ENCODE measurements at regions not wholly inside any gene's neighbourhood (a gene's known extent, or its start where the extent isn't known, plus 50 kb on each side); places are given as distances from the start of the nearest gene placed in this dataset.

DNA sequence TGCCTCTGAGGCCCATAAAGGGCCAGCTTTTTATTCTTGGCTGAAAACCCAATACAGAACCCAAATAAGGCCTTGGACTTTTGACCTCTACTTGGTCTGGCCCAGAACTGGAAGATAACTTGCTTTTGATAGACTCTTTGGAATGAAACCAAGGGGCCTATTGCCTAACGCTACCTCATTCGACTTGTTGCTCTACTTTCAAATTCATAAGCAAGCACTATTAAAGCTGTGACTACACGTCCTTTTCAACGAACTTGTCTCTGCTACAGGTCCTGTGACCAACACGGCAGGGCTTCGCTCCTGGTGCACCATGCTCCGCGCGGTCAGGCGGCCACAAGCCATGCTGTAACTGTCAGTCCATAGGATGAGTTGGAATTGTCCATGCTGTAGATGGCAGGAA lies 385.4 kb downstream of the MFSD1 start:
- peak; percentile 75 for ATAC-seq
- no peak for DNase-seq (ENCODE audit: missing footprints)
- intact Hi-C loops (cut with DNase I) = no loop called here

DNA sequence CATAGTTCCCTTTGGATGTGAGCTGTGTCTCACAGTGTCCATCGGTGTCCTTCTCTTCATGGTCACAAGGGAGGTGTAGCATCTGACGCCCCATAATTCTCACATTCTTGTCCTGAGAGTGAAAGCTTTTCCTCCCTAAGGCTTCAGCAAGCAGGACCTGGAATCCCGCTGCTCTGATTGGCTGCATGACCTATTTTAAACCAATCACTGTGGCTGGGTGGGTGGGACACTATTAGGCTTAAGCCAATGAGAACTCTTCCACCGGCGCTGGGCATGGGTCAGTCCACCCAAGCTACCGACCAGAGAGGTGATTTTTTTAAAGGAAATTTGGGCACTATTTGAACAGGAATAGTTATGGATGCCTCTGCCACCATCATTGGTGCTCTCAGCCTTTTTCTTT lies 385.9 kb downstream of the MFSD1 start:
- intact Hi-C loops (cut with DNase I) = no loop called here
- ATAC-seq (no peak), DNase-seq (ENCODE audit: missing footprints) (no peak)

DNA sequence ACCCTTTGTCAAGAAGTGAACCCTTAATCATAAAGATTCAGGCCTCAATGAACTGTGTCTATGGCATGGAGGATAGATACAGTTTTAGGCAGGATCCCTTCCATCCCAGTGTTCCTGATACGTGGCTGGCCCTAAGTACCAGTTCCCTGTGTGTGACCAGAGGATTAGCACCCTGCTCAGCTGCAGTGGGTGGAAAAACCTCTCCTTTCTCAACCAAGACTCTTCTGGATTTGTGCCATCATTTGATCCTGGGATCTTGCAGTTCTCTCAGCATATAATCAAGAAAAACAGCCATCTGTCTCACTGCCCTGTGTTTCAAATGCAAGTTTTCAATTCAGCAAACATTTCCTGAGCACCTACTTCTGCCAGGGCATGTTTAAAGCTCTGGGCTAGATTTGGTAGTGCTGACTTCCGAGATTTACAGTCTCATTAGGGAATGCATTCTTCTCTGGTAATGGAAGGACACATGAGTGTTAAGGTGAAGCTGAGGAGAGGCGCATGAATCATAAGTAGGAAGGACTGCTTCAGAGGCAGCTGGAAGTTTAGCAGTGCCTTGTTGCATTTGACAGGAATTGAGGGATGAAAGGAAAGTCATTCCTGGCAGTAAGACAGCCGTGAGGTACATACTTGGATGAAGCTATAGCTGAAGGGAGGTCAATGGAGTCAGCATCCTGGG lies 388.3 kb downstream of the MFSD1 start:
- intact Hi-C loops (cut with DNase I) = no loop called here
- ATAC-seq = no peak

DNA sequence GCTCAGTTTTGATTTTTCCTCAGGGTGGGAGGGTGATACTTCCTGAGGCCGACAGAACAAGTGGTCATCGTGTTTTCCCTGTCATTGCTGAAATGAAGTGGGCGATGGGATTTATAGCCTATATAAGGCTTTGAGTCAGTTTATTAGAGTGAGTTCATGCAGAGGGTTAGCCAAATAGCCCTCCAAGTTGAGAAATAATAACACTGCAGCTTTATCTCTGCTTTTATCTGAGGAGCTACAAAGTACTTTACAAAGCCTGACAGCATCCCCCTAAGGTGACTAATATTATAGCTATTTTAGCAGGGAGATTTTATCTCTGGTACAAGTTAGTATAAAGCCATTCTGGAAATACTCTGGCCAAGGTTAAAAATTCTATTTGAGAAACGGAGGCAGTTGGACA lies 389.6 kb downstream of the MFSD1 start:
- intact Hi-C loops (cut with DNase I) = no loop called here
- ATAC-seq = no peak

More for the DNA sequence above, 388.3 kb downstream of the MFSD1 start:
- no peak for DNase-seq (ENCODE audit: missing footprints)

DNA sequence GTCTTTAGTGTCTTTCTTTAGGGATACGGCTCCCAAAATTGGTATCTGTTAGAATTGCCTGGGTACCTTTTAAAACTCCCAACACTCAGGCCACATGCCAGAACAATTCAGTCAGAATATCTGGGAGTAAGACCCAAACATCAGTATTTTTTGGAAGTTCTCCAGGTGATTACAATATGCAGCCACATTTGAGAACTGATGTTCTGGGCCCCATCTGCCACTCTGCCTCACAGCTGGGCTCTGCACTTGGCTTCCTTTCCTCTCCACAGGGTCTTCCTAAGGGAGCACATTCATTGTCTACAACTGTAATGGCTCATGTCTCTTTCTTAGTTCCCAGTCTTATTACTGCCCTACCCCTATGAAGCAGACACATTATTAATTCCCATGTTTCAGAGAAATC lies 394.5 kb downstream of the MFSD1 start:
- intact Hi-C loops (cut with DNase I) = no loop called here
- DNase-seq (ENCODE audit: missing footprints) (no peak), ATAC-seq (no peak)

More for the DNA sequence above, 389.6 kb downstream of the MFSD1 start:
- no peak for DNase-seq (ENCODE audit: missing footprints)

DNA sequence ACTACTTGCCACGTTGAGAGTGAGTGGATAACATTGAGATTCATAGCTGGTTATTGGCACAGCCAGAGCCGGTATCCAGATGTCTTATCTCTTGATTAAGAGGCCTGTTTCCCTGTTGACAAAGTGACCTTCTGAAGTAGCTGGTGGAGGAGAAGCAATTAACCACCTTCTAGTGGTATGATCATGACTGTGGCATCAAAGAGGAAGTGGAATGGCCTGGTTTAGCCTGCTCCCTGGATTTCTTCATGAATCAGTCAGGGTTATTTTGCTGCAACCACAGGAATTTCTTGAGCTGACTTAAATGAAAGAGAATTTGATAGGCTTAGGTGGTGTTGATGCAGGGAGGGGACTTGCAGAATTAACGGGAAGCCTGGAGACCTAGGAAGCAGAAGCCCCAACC lies 398.3 kb downstream of the MFSD1 start:
- no peak for DNase-seq (ENCODE audit: missing footprints)
- no peak for ATAC-seq
- intact Hi-C loops (cut with DNase I) = no loop called here

DNA sequence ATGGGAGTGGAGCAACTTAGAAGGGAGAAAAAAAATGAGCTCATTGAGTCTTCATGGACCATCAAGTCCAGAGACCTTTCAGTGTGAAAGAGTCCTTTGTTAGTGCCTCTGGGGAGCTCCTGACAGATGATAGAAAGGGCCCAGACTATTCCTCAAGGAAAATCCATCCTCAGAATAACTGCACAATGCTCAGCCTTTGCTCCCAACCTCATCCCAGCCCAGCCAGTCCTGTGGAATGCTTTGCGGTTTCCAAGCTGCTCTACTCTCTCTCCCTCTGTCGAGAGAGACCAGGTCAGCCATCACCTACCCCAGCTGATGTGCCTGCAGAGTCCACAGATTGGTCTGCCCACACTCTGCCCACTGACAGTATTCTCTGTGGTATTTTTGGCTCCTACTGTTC lies 406.2 kb downstream of the MFSD1 start:
- no peak for ATAC-seq
- DNase-seq (ENCODE audit: missing footprints) = no peak
- intact Hi-C loops (cut with DNase I) = no loop called here

DNA sequence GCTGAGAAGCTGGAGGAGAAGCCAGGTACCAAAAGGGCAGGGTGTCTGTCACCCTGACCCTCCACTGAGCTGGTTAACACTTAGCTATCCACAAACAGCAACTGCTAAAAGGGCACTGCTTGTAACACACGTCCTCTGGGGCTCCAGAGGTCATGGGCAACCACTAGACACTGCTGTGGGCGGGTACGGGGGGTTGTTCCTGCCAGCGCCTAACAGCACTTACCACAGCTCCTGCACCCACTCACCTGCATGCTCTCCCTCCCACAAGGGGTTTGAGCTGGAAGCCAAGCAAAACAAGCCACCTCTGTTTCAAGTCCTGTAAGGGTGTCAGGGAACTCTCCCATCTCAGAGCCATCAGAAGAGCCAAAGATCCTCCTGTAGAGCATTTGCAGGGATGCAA lies 407.6 kb downstream of the MFSD1 start:
- ATAC-seq (no peak), DNase-seq (ENCODE audit: missing footprints) (no peak)
- intact Hi-C loops (cut with DNase I) = no loop called here

DNA sequence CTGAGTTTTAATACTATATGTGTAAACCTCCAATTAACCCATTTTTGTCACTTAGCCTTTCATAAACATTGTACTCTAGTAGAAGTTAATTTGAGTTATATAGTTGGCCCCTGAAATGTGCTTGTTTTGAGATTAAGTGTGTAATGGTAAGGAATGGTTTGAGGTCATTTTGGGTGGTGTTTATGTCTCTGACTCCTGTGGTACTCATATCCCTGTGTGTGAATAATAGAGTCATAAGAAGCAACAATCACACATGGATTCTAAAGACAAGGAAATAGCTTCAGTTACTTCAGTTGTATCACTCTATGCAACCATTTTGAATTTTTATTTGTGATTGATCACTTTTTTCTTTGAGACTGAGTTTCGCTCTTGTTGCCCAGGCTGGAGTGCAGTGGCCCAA lies 408.5 kb downstream of the MFSD1 start:
- intact Hi-C loops (cut with DNase I) = no loop called here
- no peak for ATAC-seq

DNA sequence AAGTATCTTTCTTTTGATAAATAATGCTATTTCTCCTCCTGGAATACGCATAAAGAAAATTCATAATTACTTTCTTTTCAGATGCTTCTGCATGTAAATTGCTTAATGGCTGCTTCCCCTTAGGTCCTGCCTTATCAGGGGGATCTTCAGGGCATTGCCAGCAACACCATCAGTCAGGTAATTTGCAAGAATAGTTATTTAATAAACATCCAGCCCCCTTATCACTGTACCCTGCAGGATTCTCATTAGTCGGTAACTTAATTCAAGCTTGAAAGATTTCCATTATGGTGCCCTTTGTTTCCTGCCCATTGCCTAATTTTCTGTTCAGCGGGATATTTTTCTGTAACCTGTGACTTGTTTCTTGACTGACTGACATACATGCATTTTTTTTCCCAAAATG lies 414.5 kb downstream of the MFSD1 start:
- intact Hi-C loops (cut with DNase I) = no loop called here
- DNase-seq (ENCODE audit: missing footprints) (no peak), ATAC-seq (no peak)

More for the DNA sequence above, 408.5 kb downstream of the MFSD1 start:
- DNase-seq (ENCODE audit: missing footprints) = no peak

DNA sequence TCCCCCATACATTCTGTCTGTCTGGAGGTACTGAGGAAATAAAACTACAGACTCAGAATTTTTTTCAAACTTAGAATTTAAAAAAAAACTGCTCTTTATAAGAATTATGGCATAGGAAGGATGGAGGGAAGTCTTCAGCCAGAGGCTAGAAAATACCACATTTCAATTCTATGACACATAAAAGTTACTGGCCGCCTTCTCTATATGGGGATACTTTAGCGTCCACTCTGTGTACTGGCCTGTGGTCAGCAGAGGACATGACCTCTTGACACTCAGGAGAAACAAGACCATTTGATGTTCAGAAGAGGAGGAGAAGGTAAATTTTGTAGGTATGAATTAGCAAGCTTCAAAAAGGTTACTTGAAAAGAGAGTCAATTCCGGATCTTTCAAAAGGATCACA lies 417.4 kb downstream of the MFSD1 start:
- ATAC-seq (no peak), DNase-seq (ENCODE audit: missing footprints) (no peak)
- intact Hi-C loops (cut with DNase I) = no loop called here

DNA sequence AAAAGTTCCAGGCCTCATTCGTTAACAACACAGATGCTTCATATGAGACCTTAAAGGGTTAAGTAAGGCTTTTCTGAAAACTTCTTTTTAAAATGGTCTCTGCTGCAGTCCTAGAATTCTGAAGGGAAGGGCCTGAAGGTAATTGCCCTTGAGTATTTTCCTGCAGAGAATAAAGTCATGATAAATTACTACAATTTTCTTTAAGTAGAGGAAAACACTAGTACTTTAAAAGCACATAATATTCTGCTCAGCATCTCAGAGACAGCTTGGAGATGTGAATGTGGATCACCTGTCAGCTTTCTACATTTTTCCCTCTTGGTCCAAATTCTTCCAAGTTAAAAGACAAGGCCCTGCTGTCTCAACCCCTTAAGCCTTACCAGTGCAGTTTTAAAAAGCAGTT lies 419.5 kb downstream of the MFSD1 start:
- DNase-seq (ENCODE audit: missing footprints) (no peak), ATAC-seq (no peak)
- intact Hi-C loops (cut with DNase I) = no loop called here

DNA sequence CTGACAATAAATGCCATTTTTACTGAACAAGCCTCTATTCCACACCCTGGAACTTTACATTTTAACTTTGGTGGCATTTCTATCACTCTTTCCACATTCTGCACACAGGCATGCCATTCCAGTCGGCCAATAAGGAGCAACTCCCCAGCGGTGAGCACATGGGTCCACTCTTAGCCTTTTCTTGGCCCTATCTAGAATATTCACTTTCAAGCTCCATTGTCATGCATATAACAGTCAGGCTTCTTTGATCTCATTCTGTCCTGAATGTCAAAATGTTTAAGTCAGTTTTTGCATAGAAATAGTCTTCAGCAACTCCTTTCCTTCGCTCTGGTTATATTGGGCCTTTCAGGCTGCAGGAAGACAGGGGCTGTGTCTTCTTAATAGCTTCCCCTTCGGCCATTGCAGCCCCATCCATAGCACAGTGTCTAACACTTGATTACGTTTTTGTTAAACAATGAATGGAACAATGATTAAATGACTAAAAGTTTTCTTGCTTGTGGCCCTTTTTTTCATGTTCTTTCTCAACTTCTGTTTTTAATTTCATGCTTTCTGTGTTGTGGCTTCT lies 427.3 kb downstream of the MFSD1 start:
- no peak for DNase-seq (ENCODE audit: missing footprints)
- no peak for ATAC-seq
- intact Hi-C loops (cut with DNase I) = no loop called here

DNA sequence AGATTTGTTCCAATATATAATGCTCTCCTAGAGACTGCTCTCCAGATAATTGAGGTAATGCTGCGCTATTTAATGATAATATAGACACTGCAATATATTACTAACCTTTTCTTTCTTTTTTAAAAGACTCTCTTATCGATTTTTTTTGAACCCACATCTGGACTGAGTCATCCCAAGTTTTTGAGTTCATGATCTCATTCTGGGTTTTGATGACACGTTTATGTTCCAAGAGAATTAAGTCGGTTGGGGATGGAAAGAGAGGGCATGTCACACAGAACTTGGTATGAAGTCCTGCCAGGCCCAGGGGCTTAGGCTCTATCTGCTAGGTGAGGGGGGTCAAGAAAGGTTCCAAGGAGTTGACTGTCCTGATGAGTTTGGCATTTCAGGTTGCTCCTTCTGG lies 431.1 kb downstream of the MFSD1 start:
- no peak for DNase-seq (ENCODE audit: missing footprints)
- intact Hi-C loops (cut with DNase I) = no loop called here
- no peak for ATAC-seq

DNA sequence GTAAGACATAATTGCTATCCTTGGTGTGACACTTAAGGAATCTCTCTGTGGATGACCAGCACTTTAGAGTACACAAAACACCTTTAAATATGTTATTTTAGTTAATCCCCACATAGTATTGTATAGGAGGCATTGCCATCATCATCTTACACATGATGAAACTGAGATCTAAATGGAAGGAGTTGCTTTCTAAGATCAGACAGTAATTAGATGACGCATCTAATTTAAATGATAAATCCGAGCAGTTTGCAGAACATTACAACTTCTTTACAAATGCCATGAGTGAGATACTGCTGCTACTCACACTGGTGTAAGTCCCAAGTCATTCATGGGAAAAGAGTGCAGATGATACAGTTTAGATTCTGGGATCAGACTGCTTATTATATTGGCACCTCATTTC lies 431.9 kb downstream of the MFSD1 start:
- DNase-seq (ENCODE audit: missing footprints) (no peak), ATAC-seq (no peak)
- intact Hi-C loops (cut with DNase I) = no loop called here

DNA sequence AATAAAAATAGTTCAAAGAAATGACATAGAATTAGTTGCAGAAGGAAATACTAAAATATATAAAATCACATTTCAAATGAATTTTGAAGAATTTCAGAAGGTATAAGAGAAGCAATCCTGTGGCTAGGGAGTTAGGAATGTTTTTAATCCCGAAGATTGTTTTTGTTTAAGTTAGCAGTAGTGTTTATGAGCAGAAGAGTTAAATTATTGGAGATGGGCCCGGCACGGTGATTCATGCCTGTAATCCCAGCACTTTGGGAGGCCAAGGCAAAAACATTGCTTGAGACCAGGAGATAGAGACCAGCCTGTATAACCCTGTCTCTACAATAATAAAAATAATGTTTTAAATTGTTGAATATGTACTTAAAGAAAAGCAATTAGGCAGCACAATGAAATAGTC lies 432.5 kb downstream of the MFSD1 start:
- no peak for ATAC-seq
- DNase-seq (ENCODE audit: missing footprints) = no peak
- intact Hi-C loops (cut with DNase I) = no loop called here

DNA sequence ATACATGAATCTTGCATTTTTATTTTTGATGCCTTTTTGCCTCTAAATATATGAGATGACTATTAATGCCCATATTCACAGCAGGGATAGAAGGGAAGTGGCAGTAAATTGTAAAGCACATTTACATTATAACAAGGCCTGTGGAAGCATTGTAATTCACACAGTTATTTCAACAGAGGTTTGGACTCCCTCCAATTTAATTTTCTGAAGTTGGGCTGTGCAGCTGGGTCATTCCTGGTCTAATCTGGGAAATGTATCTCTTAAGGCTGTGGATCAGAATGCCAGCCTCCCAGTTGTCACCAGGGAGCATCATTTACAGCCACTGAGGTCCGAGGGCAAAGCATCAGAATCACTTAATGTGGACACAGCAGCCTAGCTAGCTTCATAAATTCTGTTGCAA lies 434.5 kb downstream of the MFSD1 start:
- DNase-seq (ENCODE audit: missing footprints) (no peak), ATAC-seq (no peak)

DNA sequence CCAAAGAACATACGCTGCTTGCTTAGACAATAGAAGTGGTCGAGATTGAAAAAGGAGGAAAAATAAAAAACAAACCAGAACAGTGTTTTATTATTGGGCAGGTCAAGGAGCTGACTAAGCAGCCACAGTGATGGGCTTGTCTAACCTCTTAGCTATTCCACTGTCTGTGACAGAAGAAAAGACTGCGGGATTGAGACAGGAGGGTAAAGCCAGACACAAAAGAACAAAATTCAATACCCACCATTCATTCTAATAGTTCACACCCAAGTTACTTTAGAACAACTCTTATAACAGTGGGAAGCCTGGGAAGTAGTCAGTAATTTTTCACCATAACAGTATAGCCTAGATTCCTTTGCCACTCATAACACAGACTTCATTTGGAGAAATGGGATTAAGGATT lies 435.4 kb downstream of the MFSD1 start:
- intact Hi-C loops (cut with DNase I) = no loop called here
- no peak for DNase-seq (ENCODE audit: missing footprints)
- no peak for ATAC-seq

More for the DNA sequence above, 434.5 kb downstream of the MFSD1 start:
- intact Hi-C loops (cut with DNase I) = no loop called here

DNA sequence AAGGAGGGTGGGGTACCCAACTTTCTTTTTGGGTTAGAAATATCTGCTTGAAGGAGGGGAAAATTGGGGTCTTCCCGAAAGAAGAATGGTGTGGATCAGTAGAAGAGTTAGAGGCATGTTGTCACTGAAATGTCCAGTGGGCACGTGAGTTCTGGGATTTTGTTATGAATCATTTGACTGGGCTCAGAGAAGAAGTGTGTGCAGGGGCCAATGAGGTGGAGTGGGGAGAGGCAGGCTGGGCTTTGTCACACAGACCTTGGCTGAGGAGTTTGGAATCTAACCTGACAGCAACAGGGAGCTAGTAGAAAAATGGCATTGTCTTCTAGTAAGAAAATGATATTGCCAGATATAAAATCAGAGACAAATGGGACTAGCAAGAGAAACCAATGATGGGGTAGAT lies 436.8 kb downstream of the MFSD1 start:
- no peak for DNase-seq (ENCODE audit: missing footprints)
- intact Hi-C loops (cut with DNase I) = no loop called here
- no peak for ATAC-seq

DNA sequence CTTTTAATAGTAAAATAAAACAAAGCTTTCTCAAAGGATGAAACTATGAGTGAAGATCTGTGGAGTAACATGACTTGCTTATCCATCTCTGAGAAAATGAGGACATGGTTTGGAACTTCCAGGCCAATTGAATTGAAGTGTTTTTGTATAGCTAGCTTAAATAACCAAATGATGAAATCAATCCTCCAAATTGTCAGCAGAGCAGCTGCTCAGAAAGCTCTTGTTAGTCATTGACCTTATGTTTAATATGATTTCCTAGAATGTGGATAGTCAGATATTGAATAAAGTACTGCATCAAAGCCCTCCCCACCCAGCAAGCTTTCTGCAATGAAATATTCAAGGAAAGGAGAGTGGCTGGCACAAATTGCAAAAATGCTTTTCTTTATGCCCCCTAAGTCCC lies 437.2 kb downstream of the MFSD1 start:
- ATAC-seq (no peak), DNase-seq (ENCODE audit: missing footprints) (no peak)
- intact Hi-C loops (cut with DNase I) = no loop called here

DNA sequence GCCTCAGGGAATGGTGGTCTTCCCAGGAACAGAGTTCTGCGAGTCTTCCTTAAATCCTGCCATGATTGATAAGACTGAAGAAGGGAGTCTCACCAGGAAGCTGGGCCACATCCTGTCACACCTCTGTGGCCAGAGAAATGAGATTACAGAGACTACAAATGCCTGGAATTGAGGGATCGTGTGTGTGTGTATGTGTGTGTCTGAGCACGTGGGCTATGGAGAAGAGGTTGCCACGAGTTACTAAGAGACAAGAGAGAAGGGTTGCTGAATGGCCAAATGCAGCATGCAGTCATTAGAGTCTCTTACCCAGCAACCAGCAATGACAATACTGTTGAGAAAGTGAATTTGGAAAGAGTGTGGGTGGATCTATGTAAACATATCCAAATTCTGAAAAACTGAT lies 443.1 kb downstream of the MFSD1 start:
- ATAC-seq (no peak), DNase-seq (ENCODE audit: missing footprints) (no peak)
- intact Hi-C loops (cut with DNase I) = no loop called here
